Mammary epithelial cell (primary cell): ENCODE measurements at regions not wholly inside any gene's neighbourhood (a gene's known extent, or its start where the extent isn't known, plus 50 kb on each side); places are given as distances from the start of the nearest gene placed in this dataset.

Source experiments
- EZH2 ChIP-seq: IDR thresholded peaks from 2 replicates; pipeline ENCODE4 v1.6.1; 2012; ENCODE audit warnings: low read length, inconsistent platforms, borderline replicate concordance
- TF ChIP-seq, protein P1 (sequence below), 2 donors: IDR thresholded peaks in 1 of 2; conservative IDR thresholded peaks in 1 of 2; 2 replicates each; pipeline ENCODE4 v1.5.1; 2011 to 2012; ENCODE audit warnings: inconsistent platforms in 2 of 2, low read length in 2 of 2, mild to moderate bottlenecking in 2 of 2, control low read depth in 1 of 2, low read depth in 1 of 2; ENCODE audit not compliant: insufficient read depth in 1 of 2; ENCODE audit errors: extremely low read depth in 1 of 2

GRCh38 chrX:8103655-8104054 lies 67.4 kb downstream of the VCX2 start:
- TF ChIP-seq EZH2 = no peak
- TF ChIP-seq, protein P1, sequence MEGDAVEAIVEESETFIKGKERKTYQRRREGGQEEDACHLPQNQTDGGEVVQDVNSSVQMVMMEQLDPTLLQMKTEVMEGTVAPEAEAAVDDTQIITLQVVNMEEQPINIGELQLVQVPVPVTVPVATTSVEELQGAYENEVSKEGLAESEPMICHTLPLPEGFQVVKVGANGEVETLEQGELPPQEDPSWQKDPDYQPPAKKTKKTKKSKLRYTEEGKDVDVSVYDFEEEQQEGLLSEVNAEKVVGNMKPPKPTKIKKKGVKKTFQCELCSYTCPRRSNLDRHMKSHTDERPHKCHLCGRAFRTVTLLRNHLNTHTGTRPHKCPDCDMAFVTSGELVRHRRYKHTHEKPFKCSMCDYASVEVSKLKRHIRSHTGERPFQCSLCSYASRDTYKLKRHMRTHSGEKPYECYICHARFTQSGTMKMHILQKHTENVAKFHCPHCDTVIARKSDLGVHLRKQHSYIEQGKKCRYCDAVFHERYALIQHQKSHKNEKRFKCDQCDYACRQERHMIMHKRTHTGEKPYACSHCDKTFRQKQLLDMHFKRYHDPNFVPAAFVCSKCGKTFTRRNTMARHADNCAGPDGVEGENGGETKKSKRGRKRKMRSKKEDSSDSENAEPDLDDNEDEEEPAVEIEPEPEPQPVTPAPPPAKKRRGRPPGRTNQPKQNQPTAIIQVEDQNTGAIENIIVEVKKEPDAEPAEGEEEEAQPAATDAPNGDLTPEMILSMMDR (conservative IDR thresholded peaks at IDR 0.05 in 1 of 2, IDR thresholded peaks at IDR 0.05 in 1 of 2; ENCODE audit: extremely low read depth in 1 of 2, insufficient read depth in 1 of 2, low read depth in 1 of 2, low read length in 2 of 2) = no peak
